KG1 (cell line): ENCODE measurements at regions not wholly inside any gene's neighbourhood (a gene's known extent, or its start where the extent isn't known, plus 50 kb on each side); places are given as distances from the start of the nearest gene placed in this dataset.
"Not testable (repeated sequence)": the region's sequence is repeated elsewhere in the genome, so short reads cannot be mapped to it uniquely, and the experiment has no call there.

Experiments used
- DNase-seq: peaks from one replicate; lab custom pipeline; 2025; lab: John Stamatoyannopoulos, UW

DNA sequence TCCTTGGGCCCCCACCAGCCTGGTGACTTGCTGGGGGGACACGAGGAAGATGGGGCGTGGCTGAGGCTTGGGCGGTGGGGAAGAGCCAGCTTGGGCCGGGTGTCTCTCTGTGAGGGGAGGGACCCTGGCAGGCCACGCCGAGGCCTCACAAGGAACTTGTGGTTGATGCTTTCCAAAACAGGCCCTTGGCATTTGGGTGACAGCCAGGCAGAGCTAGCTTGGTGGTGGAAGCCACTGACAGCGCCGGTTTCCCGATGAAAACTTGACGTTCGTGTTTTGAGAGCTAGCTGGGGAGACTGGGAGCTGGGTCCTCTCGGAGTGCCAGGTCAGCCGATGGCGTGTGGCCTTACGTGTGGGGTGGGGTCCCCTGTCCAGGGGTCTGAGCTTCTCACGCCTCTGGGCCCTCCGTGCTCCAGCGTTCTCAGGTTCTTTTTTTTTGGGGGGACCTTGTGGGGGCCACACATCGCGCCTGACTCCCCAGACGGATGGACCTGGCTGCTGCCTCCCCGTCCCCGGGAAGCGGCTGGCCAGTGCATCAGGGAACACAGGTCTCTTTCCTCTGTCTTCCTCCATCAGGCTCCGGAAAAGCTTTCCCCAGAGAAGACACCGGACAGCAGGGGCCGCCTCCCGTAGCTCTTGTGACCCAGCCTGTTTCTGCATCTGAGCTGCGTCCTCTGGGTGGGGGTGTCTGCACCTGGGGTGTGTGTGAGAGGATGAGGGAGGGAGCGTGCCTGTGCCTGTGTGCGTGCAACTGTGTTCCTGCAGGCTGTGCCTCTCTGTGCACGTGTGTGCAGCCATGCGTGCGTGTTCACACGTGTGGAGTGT, 129.3 kb upstream of the LPCAT1 start:
- DNase-seq, result no peak

DNA sequence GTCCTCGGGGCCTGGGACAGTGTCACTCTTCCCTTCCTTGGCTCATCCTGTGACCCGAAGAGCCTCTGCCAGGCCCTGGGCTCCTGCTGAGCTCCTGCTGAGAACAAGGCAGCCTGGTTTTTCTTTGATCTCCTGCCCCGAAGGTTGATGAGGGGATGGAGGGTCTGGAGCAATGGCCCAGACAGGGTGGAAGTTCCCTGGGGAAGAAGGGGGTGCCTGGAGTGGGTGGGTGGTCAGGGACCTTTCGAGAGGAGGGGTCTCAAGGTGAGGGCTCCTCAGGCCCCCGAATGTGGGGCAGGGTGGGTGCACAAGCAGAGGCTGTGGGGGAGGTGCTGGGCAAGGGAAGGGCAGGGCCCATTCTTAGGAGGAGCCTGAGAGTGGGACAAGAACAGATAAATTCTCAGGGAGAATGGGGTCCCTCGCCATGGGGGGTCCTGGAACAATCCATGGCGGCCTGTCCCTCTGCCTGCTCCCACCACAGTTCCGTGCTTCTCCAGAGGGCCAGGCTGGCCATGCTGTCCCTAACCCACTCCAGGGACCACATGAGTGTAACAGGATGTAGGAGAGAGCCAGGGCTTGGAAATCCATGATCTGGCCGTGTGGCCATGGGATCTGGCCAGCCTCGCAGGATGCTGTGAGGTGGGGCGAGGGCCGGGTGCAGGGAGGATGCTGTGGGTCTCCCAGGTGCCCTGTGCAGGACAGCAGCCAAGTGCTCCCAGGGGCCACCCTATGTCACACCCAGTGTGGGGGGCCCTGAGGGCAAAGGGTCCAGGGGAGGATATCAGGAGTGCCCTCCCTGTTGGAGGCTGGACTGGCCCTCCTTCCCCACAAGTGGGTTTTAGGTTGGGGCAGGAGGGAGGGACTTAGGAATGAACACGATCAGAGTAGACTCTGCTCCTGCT, 128.5 kb upstream of the LPCAT1 start:
- no peak for DNase-seq

DNA sequence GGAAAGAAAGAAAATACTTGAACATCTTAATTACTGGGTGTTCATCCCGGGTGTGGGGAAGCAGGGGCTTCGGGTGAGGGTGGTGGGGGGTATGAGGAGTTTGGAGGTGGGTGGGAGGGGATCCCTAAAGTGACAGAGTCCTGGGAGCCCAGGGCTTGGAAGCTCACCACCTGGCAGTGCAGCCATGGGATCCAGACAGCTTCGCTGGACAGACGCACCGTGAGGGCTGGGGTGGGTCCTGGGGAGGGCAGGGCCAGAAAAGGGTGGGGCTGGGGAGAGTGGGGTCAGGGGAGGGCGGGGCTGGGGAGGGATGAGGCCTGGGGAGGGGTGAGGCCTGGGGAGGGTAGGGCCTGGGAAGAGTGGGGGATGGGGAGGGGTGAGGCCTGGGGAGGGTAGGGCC, 127.5 kb upstream of the LPCAT1 start:
- no peak for DNase-seq

DNA sequence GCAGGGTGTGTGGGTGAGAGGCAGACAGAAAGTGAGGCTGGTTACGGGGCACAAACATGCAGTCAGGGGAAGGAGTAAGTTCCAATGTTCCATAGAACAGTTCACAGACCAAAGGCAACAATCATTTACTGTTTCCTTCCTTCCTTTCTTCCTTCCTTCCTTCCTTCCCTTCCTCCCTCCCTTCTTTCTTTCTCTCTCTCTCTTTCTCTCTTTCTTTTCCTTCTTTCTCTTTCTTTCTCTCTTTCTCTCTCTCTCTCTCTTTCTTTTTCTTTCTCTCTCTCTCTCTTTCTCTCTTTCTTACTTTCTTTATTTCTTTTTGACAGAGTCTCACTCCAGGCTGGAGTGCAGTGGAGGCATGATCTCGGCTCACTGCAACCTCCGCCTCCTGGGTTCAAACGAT, 125.8 kb upstream of the LPCAT1 start:
- DNase-seq, result no peak

DNA sequence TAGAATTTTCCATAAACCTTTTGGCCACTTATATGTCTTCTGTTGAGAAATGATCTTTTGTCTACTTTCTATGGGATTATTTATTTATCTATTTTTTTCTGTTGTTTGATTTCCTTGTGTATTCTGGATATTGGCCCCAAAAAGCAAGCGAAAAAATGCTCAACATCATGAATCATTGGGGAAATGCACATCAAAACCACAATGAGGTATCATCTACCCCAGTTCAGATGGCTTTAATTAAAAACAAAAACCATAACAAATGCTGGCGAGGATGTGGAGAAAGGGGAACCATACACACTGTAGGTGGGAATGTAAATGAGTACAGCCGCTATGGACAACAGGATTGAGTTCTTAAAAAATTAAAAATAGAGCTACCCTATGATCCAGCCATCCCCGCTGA, 125.0 kb upstream of the LPCAT1 start:
- no peak for DNase-seq

DNA sequence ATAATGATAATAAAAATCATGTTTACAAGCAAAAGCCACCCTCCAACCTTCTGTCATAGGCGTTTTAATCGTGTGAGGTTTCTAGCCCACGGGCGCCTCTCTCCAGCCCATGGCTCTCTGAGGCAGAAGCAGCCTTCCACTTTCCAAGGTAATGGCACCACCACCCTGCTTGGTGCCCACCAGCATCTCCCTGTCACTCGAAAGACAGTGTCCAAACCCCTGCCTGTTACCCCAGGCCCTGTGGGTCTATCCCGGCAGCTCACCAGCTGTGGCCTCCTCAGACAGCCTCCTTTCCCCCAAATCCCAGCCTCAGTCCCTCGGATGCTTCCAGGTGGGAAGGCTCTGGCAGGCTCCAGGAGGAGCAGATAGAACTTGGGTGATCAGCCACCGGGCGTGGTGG, 123.8 kb upstream of the LPCAT1 start:
- no peak for DNase-seq

DNA sequence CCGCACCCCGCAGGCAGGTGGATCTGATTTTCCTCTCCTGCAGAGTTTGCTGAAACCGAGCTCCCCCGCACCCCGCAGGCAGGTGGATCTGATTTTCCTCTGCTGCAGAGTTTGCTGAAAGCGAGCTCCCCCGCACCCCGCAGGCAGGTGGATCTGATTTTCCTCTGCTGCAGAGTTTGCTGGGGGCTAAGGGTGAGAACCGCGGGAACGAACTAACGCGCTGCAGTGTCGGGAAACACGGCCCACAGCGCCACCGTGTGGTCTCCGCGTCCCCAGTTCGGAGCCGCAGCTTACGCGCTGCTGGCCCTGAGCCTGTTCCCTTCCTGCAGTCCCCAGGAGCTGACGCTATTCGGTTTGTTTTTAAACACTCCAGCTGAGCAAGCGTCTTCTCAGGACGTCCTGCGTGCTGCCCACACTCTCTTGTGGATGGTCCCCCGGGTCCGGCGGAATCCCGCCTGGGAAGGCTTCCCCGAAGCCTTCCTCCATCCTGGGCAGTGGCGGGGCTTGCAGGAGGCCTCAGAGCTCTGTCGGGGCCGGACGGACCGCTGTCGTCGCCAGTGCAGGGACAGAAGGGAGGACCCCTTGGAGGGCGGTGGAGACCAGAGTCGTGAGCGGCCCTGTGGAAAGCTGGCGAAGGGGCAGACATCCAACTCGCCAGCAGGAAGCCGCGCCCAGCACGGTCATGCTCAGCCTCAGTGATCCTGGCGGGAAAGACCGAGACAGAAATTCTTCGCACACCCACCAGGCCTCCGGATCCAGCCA, 121.2 kb upstream of the LPCAT1 start:
- DNase-seq, result peak; percentile 37

DNA sequence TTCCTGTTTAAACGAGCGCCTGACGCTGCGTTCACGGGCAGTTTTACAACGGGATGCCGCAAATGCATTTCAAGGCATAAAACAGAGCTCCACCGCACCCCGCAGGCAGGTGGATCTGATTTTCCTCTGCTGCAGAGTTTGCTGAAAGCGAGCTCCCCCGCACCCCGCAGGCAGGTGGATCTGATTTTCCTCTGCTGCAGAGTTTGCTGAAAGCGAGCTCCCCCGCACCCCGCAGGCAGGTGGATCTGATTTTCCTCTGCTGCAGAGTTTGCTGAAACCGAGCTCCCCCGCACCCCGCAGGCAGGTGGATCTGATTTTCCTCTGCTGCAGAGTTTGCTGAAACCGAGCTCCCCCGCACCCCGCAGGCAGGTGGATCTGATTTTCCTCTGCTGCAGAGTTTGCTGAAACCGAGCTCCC, 120.6 kb upstream of the LPCAT1 start:
- DNase-seq, result not testable (repeated sequence)

DNA sequence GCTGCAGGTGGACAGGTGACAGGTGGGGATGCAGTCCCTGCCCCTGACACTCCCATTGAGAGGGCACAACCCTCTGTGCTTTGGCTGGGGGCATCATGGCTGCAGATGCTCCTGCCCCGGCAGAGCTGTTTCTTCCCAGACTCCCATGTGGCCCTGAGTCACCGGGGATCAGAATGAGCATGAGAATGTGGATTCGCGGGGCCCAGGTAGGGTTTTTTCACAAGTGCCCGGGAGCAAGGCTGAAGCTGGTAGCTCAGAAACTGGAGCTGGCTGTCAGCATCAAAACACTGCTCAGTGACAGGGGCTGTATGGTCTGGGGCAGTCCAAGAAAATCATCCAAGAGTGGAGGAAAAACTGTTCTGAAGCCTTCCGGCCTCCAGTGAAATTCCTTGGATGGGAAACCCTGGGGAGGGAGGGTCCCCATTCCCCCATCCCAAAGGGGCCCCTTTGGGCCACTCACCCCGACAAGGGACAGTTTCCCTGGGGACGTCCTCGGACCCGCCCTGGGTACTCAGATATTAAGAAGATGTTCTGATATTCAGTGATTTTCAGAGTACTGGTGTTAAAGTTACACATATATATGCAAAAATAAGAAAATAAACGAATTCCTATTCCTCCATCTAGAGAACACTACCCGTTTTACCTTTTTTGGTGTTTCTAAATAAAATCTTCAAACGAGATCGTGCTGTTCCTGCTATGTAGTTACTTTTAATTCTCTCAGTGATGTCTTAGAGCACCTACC, 120.1 kb upstream of the LPCAT1 start:
- no peak for DNase-seq

DNA sequence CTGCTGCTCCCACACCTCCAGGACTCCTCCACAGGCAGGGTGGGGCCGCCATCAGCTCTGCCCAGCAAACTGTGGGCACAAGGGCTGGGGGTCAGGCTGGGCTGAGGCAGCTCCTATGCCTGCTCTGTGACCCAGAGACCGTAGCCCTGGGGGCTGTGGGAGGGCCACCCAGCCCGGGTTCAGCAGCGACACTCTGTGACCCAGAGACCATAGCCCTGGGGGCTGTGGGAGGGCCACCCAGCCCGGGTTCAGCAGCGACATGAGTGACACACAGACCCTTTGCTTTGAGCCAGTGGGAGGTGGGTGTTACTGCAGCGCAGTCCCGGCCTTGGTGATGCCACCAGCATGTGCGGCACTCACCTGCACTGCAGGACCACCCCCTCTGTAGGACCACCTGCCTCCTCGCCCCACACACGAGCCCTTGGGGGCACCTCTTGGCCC, 118.9 kb upstream of the LPCAT1 start:
- no peak for DNase-seq

DNA sequence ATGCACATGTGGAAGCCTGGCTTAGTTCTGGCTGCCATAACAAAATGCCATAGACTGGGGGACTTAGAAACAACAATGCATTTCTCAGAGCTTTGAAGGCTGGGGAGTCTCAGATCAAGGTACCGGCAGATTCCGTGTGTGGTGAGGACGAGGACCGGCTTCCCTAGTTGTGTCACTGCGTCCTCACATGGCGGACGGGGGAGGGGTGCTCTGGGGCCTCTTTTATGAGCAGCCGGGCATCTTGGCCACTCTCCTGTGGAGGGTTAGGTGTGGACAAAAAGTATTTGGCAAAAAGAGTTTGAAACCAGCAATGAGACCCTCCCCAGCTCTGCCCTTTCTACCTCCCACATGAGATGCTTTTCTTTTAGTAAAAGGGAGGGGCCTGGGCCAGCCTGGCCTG, 118.5 kb upstream of the LPCAT1 start:
- no peak for DNase-seq

DNA sequence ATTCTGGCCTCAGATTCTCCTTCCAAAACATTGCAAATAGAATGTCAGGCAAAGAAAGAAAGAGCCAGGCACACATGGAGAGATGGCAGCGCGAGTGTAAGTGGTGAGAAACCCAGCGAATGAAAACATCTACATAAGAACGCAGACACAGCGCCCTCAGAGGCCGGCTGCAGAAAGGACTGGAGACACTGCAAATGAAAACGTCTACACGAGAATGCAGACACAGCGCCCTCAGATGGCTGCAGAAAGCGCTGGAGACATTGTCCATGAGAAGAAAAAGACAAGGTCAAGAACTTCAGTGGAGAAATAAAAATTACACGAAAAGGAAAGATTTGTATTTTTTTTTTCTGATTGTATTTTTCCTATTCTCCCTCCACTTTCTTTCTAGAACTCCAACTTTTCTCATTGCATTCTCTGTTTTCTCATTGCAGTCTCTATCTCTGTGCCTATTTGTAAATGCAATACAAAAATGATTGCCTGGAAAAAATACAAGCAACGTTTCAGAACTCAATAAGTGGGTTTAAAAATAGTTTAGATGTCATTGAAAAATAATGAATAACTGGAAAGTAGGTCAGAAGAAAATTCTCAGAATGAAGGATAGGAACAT, 117.9 kb upstream of the LPCAT1 start:
- peak; percentile 60 for DNase-seq

DNA sequence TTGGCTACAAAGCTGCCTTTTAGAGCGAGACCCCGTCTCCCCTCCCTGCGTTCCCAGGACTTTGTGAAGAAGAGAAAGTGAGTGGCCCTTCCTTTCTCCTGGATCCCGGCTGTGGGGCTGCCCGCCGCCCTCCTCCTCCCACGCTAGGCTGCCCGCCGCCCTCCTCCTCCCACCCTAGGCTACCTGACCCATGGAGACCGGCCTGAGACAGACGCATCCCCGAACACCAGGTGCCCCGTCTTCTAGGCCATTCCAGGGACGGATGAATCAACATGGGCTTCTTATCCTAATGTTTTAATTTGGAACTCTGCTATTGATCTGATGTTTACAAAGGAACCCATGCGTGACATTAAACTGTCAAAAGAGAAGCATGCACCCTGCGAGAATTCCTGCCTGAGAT, 117.3 kb upstream of the LPCAT1 start:
- no peak for DNase-seq

DNA sequence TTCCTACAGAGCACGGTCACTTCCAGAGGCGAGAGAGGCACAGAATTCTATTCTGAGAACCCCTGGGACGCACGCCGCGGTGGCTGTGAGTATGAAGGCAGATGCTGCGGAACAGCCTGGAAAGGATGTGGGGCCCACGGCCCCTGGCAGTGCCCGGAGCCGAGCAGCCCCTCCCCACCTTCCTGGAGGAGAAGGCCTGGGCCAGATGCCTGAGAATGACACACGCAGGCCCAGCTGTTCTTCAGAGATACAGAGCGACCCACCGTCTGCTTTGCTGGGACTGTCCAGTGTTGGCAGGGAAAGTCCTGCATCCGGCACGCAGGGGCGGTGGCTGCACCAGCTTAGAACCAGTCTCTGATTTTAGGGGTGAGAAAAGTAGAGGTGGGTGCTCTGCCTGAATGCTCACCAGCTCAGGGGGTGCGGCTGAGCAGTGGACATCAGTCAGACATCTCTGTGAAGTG, 116.7 kb upstream of the LPCAT1 start:
- no peak for DNase-seq

DNA sequence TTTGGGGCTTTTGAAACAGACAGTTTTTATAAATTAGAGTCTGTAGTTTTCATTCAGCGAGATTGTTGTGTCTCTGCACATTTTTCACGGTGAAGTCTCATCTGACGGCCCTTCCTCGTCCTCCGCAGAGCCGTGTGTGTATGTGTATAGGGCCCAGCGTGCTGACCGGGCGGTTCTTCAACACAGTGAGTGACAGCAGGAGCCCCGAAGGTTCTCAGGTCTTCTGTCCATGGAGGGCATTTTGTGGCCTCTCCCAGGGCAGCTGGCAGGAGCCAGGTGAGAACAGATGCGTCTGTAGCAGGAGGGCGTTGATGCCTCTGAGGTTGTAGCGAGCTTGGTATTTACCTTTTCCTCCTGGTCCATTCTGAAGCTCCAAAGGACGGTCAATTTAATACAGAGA, 116.0 kb upstream of the LPCAT1 start:
- no peak for DNase-seq

DNA sequence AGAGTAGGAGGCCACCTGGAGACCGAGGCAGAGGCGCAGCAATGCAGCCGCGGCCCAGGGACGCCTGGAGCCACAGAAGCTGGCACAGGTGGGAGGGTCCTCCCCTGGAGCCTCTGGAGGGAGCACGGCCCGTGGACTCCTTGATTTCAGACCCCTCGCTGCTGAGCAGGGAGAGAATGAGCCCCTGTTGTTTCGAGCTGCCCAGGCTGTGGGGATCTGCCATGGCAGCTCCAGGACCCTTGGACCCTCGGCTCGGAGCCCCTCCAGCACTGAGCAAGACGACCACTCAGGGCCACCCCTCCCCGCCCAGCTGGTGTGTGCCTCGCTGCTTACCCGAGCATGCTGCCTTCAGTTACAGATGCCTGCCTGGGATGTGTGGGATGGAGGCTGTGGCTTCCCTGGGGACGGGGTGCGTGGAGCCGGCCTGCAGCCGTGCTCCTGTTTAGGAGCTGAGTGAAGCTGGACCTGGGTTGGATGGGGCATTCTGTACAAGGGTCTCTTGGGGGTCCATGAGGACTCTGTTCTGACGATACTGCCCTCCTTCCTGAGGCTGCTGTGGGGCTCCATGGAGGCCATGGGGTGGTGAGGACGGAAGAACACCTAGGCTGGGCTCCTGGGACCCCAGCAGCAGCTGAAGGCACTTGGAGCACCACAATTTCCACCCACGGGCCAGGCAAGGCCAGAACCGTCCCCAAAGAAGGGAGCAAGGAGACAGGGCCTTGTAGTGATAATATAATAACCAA, 115.1 kb upstream of the LPCAT1 start:
- no peak for DNase-seq

DNA sequence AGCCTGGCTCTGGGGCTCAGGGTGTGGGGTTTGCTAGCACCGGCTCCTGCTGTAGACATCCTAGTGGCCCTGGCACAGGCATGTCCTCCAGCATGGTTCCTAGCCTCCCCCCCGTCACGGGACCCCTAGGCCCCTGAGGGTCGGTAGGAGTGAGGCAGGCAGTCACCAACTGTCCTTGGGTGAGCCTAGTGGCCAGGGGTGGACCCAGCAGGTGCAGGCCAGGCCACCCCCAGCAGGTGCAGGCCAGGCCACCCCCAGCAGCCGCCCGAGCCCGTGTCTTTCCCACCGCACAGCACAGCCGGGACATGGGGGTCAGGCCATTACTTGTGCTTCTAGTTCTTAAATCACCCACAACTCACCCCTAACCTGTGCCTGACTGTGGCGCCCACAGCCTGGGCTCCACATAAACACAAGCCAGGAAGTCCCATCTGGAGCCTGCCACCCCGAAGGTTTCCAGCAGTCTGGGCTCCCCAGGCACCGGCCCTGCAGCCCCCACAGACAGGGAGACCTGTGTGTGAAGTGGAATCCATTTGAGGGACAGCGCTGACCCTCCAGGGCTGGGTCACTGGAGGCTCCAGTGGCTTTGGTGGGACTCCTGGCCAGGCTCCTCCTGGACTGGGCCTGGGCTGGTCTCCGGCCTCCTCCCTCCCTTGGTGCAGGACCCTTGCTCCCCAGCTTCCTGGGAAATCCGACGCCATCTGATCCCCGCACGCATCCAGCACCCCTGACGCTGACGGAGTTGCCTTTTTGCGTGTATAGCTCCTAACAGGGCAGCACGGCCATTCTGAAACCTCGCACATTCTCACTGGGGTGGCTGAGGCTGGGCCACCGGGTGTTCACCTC, 114.1 kb upstream of the LPCAT1 start:
- DNase-seq, result no peak

DNA sequence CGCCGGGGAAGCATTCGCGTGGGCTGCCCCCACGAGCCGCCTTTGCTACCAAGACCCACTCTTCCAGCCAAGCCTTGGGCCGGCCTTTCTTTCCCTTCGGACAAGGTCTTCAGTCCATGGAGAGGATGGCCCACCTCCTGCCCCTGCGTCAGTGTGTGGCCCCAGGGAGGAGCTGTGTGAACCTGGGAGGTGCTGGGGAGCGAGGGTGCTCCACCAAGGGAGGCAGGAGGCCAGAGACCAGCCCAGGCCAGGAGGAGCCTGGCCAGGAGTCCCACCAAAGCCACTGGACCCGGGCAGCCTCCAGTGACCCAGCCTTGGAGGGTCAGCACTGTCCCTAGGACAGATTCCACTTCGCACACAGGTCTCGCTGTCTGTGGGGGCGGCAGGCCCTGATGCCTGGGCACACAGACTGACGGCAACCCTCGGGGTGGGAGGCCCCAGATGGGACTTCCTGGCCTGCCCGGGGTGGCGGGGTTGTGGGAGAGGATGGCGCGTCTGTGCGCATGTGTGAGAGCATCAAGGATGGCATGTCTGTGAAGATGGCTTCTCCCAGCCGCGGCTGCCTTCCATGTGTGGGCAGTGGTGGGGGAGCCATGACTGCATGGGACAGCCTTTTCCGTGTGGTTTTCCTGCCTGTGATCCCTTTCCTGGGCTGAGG, 113.3 kb upstream of the LPCAT1 start:
- DNase-seq, result no peak

DNA sequence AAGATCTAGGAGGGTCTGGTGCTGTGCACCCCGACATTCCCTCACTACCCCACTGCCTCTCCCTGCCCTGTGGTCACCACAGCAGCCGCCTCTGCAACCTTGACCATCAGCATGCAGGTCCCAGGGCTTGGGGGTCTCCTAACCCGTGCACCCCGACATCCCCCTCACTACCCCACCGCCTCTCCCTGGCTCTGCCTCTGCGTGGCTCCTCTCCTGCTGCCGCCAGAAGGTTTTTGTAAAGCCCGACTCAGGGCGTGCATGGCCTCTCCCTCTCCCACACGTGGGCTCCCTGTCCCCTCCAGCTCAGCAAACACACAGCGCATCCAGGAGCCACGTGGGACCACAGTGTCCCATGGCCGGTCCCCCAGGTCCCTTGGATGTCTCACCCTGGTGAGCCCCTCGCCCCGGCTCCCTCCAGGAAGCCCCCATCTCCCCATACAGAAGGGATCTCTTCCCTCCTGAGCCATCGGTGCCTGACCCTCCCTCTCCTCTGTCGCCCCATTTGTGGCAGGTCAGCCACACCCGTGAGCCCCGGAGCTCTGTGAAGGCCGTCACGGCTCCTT, 112.5 kb upstream of the LPCAT1 start:
- DNase-seq, result not testable (repeated sequence)
